ENCODE measurements at regions not wholly inside any gene's neighbourhood (a gene's known extent, or its start where the extent isn't known, plus 50 kb on each side); places are given as distances from the start of the nearest gene placed in this dataset.

DNA sequence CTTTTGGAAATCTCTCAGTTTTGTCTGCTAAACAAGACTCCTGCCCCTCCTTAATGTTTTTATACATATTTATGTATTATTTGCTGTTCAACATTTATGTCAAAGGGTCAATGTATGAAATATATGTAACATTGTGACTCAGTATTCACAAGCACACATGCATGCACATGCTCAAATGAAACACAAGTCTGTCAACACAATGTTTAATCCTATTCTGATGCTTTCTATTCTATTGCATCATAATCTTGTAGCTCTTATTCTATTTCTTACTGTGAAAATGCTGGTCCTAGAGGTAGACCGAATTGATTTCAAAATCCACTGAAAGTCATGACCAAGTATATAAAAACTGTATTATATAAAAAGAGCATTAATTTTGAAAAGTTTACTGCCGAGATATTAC, 1463.3 kb downstream of the C4orf33 start:
- no peak for DNase-seq (ENCODE audit: extremely low read depth in 1 of 2, low read depth in 1 of 2)

DNA sequence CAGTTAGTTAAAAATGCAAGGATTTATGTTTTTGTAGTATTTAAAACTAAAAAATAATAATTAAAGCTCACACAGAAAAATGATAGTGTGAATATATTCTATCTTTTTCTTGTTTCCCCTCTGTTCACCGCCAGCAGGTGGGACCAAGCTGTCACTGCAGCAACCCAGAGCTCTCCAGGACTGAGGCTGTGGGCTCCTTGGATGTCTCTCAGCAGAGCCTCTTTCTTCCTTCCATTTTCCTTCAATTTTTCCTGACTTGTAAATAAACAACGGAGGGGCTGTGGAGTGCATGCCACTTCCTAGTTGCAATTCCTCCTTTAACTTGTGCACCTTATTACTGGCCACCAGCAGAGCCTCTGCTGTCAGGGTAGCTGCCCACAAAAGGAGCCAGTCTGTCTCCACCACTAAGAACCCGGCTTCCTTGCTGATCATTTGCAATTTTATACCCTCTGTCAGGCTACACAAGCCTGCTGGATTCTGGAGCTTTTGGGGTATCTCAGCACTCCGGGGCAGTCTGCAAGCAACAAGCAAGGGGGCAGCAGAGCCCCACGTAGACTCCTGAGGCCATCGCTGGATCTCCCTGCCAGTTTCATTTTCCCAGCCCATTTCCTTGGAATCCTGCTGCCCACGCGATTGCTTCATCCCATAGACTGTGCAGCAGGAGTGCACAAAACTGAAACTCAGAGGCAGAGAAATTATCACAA, 1467.4 kb downstream of the C4orf33 start:
- DNase-seq (ENCODE audit: extremely low read depth in 1 of 2, low read depth in 1 of 2): no peak

DNA sequence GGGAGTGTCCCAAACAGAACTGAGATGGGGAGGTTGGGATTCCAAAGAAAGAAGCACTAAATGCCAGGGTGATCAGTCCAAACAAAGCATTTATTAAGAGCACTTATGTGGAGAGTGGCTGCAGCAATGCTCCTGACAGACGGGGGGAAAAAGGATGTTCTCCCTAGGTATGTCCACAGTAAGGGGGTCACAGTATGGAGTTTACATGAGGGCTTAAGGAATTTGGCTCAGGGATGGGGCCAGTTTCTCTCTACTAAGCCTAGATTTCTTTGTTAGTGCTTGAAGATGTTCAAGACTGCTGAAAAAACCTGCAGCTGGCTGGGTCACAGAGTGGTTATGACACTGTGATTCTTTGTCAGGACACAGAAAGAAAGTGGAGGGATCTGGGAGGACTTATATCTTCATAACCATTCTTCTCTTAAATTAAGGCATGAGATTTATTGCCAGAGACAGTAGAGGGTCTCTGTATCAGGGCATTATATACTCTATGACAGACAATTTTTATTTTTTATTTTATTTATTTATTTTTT, 1468.0 kb downstream of the C4orf33 start:
- no peak for DNase-seq (ENCODE audit: extremely low read depth in 1 of 2, low read depth in 1 of 2)

GRCh38 chr4:130568746-130569145, 1472.8 kb downstream of the C4orf33 start:
- DNase-seq (ENCODE audit: extremely low read depth in 1 of 2, low read depth in 1 of 2): no peak

- no peak for DNase-seq (ENCODE audit: extremely low read depth in 1 of 2, low read depth in 1 of 2)
Measured at GRCh38 chr4:130573742-130574141, 1477.8 kb downstream of the C4orf33 start.

- DNase-seq (ENCODE audit: extremely low read depth in 1 of 2, low read depth in 1 of 2): no peak
Measured at GRCh38 chr4:130574215-130574614, 1478.3 kb downstream of the C4orf33 start.

GRCh38 chr4:130576218-130576617, 1480.3 kb downstream of the C4orf33 start:
- no peak for DNase-seq (ENCODE audit: extremely low read depth in 1 of 2, low read depth in 1 of 2)

GRCh38 chr4:130591091-130591490, 1495.1 kb downstream of the C4orf33 start:
- DNase-seq (ENCODE audit: extremely low read depth in 1 of 2, low read depth in 1 of 2): no peak

DNA sequence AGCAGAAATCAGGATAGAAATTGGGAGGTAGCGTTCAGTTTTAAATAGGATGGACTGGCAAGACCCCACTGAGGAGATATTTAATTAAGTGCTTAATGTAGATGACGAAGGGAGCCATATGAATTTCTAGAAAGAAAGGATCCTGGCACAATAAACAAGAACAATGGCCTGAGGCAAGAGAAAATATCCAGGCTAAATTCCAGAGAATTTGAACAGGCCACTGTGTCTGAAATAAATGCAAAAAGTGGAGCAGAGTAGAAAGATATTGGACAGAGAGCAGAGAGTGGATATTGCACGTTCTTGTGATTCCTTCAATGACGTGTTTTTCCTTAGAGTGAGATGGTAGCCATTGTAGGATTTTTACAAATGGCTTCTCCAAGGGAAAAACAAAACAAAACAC, 1504.8 kb downstream of the C4orf33 start:
- DNase-seq (ENCODE audit: extremely low read depth in 1 of 2, low read depth in 1 of 2): no peak

GRCh38 chr4:130603043-130603442, 1507.1 kb downstream of the C4orf33 start:
- no peak for DNase-seq (ENCODE audit: extremely low read depth in 1 of 2, low read depth in 1 of 2)

DNA sequence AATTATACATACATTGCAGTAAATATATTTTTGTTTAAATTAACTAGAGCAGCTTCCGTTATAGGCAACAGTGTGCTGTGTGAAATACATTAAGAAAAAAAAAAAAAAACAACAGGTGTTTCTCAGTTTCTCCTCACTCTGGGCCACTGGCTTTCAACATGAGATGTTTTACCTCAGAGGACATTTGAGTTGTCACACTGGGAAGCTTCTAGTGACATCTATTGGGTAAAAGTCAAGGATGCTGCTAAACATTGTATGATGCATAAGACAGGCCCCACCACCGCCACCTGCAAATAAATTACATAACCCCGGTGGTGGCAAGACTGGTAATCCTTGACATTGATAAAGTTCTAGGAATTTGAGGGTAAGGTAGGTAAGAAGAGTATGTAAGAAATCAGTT, 1512.2 kb downstream of the C4orf33 start:
- DNase-seq (ENCODE audit: extremely low read depth in 1 of 2, low read depth in 1 of 2): no peak

DNA sequence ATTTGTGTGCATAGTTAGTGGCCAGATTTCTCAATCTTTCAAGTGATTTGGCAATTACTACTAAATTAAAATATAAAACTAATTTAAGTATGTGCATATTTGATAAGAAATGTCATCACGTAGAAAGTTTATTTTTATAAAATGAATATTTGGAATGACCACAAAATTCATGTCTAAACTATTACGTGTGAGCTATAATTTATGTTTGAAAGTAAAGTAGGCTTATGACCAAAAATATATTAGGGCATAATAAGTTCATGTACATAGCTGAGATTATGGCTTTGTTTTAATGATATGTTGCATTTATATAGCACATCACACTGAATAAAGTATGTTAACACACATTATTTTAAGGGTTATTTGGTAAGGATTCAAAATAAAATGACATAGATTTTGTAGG, 1532.6 kb downstream of the C4orf33 start:
- no peak for DNase-seq (ENCODE audit: extremely low read depth in 1 of 2, low read depth in 1 of 2)

DNA sequence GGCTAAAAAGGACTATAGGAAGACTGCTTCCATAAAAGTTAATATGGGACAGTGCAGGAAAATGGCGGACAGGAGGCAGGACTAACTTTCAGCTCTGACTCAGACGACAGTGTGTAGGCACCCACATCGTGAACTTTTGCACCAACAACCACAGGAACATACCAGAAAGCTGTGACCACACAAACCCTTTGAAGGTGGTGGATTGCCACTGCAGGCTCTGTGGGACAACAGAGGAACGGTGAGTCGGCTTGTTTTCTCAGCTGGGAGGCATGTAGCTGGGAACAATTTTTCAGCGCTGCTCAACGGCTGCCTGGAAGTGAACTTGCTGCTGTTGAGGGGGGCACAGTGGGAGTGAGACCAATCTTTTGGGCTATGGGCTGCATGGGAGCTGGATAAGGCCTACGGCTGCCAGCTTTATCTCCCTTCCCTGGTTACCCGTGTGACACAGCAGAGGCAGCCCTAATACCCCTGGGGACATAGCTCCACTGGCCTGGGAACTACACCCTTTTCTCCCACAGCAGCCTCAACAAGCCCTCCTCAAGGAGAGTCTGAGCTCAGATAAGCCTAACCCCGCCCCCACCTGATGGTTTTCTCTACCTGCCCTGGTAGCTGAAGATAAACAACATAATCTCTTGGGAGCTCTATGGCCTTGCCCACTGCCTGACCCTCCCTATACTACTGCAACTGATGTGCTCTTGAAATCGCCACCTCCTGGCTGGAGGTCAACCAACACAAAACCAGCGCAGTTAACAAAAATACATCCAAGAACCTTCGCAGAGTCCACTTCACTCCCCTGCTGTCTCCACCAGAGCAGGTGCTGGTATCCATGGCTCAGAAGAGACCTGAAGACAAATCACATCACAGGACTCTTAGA, 1537.0 kb downstream of the C4orf33 start:
- no peak for DNase-seq (ENCODE audit: extremely low read depth in 1 of 2, low read depth in 1 of 2)

- DNase-seq (ENCODE audit: extremely low read depth in 1 of 2, low read depth in 1 of 2): no peak
Measured at GRCh38 chr4:130636486-130636885, 1540.5 kb downstream of the C4orf33 start.

GRCh38 chr4:130640592-130640991, 1544.6 kb downstream of the C4orf33 start:
- no peak for DNase-seq (ENCODE audit: extremely low read depth in 1 of 2, low read depth in 1 of 2)

DNA sequence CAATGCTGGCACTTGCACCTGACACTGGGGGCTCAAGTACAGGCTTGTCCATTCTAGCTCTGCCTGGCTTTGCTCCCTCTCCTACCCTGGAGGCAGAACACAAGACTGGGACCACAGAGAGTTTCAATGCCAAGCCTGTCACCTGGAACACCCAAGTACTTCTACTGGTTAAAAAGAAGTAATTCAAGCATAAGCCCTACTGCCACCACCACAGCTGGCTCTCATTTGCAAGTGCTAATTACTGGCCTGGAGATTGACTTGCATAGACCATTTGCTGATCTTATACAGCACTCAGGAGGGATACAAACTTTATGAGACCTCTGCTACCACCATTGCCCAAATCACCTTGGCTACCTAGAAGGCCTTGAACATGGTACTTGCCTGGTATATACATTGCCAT, 1550.9 kb downstream of the C4orf33 start:
- DNase-seq (ENCODE audit: extremely low read depth in 1 of 2, low read depth in 1 of 2): no peak

- no peak for DNase-seq (ENCODE audit: extremely low read depth in 1 of 2, low read depth in 1 of 2)
Measured at GRCh38 chr4:130648570-130648969, 1552.6 kb downstream of the C4orf33 start.

DNA sequence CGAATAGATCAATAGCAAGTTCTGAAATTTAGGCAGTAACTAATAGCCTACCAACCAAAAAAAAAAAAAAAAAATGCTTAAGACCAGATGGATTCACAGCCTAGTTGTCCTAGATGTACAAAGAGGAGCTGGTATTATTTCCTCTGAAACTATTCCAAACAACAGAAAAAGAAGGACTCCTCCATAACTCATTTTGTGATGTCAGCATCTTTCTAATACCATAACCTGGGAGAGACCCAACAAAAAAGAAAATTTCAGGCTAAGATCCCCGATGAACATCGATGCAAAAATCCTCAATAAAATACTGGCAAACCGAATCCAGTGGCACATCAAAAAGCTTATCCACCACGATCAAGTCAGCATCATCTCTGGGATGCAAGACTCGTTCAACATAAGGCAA, 1557.9 kb downstream of the C4orf33 start:
- no peak for DNase-seq (ENCODE audit: extremely low read depth in 1 of 2, low read depth in 1 of 2)

GRCh38 chr4:130659320-130659719, 1563.4 kb downstream of the C4orf33 start:
- no peak for DNase-seq (ENCODE audit: extremely low read depth in 1 of 2, low read depth in 1 of 2)

DNA sequence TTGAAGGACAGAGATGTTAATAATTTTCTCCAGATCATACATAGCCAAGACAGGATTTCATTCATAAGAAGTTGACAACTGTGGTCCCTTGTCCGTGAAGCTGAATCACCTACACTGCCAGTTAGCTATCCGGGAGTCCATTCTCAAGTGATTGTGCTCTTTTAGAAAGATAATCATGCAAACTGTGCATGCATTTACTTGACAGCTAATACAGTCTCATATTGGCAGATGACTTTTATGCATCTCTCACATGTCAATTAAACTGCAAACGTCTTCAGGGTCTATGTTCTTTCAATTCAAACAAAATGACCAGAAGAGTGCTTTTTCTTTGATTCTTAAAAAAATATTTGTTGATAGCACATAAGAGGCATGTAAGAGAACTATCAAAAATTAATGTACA, 1572.9 kb downstream of the C4orf33 start:
- no peak for DNase-seq (ENCODE audit: extremely low read depth in 1 of 2, low read depth in 1 of 2)

DNA sequence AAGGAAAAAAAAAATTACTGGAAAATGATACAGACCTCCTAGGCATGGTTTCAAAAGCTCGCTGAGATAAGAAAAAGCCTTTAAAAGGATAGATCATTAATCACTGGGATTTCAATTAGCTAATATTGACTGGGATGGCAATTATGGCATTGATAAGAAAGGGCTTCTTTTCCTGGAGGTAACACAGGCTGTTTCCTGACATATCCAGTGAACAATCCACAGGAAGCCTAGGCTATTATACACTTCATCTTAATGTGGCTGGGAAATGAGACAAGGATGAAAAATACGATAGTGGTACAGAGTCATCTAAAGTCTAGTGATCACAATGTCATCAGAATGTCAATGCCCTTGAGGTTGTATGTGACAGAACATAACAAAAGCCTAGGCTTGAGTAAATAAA, 1579.3 kb downstream of the C4orf33 start:
- no peak for DNase-seq (ENCODE audit: extremely low read depth in 1 of 2, low read depth in 1 of 2)

DNA sequence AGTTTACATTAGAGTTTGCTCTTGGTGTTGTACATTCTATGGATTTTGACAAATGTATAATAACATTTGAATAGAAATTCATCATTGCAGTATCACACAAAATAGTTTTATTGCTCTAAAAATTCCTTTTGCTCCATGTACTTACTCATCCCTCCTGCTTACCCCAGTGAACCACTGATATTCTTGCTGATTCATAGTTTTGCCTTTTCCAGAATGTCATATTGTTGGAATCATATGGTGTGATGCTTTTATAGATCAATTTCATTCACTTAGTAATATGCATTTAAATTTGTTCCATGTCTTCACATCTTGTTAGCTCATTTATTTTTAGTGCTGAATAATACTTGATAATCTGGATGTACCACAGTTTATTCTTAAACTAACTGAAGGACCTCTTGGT, 1593.2 kb downstream of the C4orf33 start:
- no peak for DNase-seq (ENCODE audit: extremely low read depth in 1 of 2, low read depth in 1 of 2)

Measured in activated CD8-positive, alpha-beta memory T cell treated with anti-CD3 and anti-CD28 coated beads for 1 hour (primary cell).